Heart left ventricle (tissue), 16 donors: ENCODE measurements at regions not wholly inside any gene's neighbourhood (a gene's known extent, or its start where the extent isn't known, plus 50 kb on each side); places are given as distances from the start of the nearest gene placed in this dataset.

Experiments
- ATAC-seq, 4 donors: fragments of 200-7000 bp; cut with Tn5 transposase; one replicate each; pipeline ENCODE4 v1.9.1; 2020 to 2022; ENCODE audit warnings: moderate library complexity in 4 of 4, mild to moderate bottlenecking in 3 of 4, moderate number of reproducible peaks in 1 of 4
- DNase-seq, 5 donors: peaks; one replicate each; pipeline ENCODE4 v3.0.0-alpha.2; 2020
- H3K27ac ChIP-seq, 12 donors: fragments of 200-600 bp; sonication (generic) in 4 of 12; one replicate each; pipeline versions ENCODE4 v1.5.0 to v1.8.0; 2016 to 2022; ENCODE audit warnings: mild to moderate bottlenecking in 2 of 12
- H3K27me3 ChIP-seq, 9 donors: fragments of 200-600 bp; sonication (generic) in 2 of 9; one replicate each; pipeline versions ENCODE4 v1.5.1 to v1.8.0; 2016 to 2022; ENCODE audit warnings: mild to moderate bottlenecking in 3 of 9
- H3K36me3 ChIP-seq, 9 donors: fragments of 200-600 bp; sonication (generic) in 2 of 9; one replicate each; pipeline versions ENCODE4 v1.5.0 to v1.8.0; 2018 to 2022; ENCODE audit warnings: mild to moderate bottlenecking in 2 of 9
- H3K4me1 ChIP-seq, 12 donors: fragments of 200-600 bp; sonication (generic) in 4 of 12; one replicate each; pipeline versions ENCODE4 v1.5.0 to v1.8.0; 2016 to 2022; ENCODE audit warnings: mild to moderate bottlenecking in 3 of 12
- H3K4me3 ChIP-seq, 12 donors: fragments of 200-600 bp; sonication (generic) in 4 of 12; one replicate each; pipeline versions ENCODE4 v1.5.0 to v1.8.0; 2017 to 2022; ENCODE audit warnings: mild to moderate bottlenecking in 9 of 12, moderate library complexity in 4 of 12
- H3K9me3 ChIP-seq, 12 donors: fragments of 200-600 bp; sonication (generic) in 4 of 12; one replicate each; pipeline versions ENCODE4 v1.5.0 to v1.8.0; 2016 to 2022; ENCODE audit warnings: mild to moderate bottlenecking in 1 of 12
- POLR2A ChIP-seq, 2 donors: fragments of 450-650 bp; IDR thresholded peaks; one replicate each; pipeline ENCODE4 v1.6.1; 2017; ENCODE audit warnings: antibody characterized with exemption in 2 of 2, mild to moderate bottlenecking in 2 of 2, moderate library complexity in 2 of 2
- WGBS, 4 donors: extraction: QIAGEN DNeasy Blood & Tissue Kit in 2 of 4; methylation state at CpG; one replicate each; pipeline versions ENCODE4 v1.1.5 to v1.1.7; 2013 to 2018; 5-methylcytosine and 5-hydroxymethylcytosine counted together
- intact Hi-C, 10 donors: fragments of 100-400 bp; cut with DNase I; formaldehyde crosslinking; loops; one replicate each; pipeline versions ENCODE4 v1.11.1 to v1.14.2; 2022
- TF ChIP-seq, protein P1 (sequence below), 12 donors: fragments of 200-600 bp; sonication (generic) in 4 of 12; IDR thresholded peaks; one replicate each; pipeline versions ENCODE4 v1.5.0 to v1.8.0; 2018 to 2022; ENCODE audit warnings: antibody characterized with exemption in 12 of 12, mild to moderate bottlenecking in 5 of 12
- donor health status: ischemic (EF 13 %, LVEDD 7.1; RV severe dilation, severe dysfunction).
- donor health status: healthy with polysubstance abuse.
- donor health status: DM: no; HTN: yes; CAD: no.
- donor health status: DM: no; HTN: no; CAD: no.
- donor health status: ischemic (EF 25% LVEDD 6.9; RV normal size, moderate dysfunction).
- donor health status: ischemic (EF 25% LVEDD 5.7; RV mildly dilated, moderate dysfunction).
- donor health status: healthy.
- donor health status: DM: yes; HTN: yes; CAD: no.
- donor health status: ischemic (EF 35%, LVEDD 5.7; RV mildly dilated, moderate dysfunction).
- donor health status: nonischemic (EF 11% LVEDD 7.7; RV severe dilation, severe dysfunction).
- donor health status: DM: yes; HTN: yes; CAD: no.
- donor health status: PGD.
- donor health status: ischemic (EF 29% LVEDD 5.4; RV normal size, mild dysfunction).
- donor health status: nonischemic (EF 23%, LVEDD 6.1; RV moderate dilation, normal function).

DNA sequence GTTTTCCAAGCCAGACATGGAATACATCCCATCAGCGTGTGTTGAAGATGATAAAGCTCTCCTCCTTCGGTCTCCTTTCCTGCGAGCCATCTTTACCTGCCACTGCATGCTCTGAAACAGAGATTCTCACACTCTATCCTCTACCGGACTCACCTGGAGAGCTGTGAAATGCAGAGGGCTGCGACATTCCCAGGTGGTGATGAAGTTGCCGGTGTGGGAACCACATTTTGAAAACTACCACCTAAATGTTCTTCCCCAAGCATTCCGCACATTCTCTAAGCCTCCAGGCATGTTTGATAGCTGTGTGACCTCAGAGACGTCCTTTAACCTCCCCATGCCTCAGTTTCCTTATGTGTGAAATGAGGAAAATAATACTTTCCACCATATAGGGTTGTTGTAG, 226.2 kb upstream of the RAB6C start:
- Histone ChIP-seq H3K27me3 (peaks cover 0 to 3% (median 0%) of the 10 kb centered on the region in 9 donors), H3K9me3 (peaks cover 0 to 10% (median 0%) of the 10 kb centered on the region in 12 donors), H3K4me1 (no peaks in the 10 kb centered on the region), H3K36me3 (no peaks in the 10 kb centered on the region), H3K27ac (no peak overlapping the region), H3K4me3 (no peak overlapping the region)
- intact Hi-C loops: no loop called here
- TF ChIP-seq, protein P1, sequence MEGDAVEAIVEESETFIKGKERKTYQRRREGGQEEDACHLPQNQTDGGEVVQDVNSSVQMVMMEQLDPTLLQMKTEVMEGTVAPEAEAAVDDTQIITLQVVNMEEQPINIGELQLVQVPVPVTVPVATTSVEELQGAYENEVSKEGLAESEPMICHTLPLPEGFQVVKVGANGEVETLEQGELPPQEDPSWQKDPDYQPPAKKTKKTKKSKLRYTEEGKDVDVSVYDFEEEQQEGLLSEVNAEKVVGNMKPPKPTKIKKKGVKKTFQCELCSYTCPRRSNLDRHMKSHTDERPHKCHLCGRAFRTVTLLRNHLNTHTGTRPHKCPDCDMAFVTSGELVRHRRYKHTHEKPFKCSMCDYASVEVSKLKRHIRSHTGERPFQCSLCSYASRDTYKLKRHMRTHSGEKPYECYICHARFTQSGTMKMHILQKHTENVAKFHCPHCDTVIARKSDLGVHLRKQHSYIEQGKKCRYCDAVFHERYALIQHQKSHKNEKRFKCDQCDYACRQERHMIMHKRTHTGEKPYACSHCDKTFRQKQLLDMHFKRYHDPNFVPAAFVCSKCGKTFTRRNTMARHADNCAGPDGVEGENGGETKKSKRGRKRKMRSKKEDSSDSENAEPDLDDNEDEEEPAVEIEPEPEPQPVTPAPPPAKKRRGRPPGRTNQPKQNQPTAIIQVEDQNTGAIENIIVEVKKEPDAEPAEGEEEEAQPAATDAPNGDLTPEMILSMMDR (IDR thresholded peaks at IDR 0.05): no peak
- no peak for ATAC-seq
- DNase-seq: no peak
- WGBS, 4 donors: 72 to 85% (median 77%) methylated on average over 8 of the region's 8 CpGs

DNA sequence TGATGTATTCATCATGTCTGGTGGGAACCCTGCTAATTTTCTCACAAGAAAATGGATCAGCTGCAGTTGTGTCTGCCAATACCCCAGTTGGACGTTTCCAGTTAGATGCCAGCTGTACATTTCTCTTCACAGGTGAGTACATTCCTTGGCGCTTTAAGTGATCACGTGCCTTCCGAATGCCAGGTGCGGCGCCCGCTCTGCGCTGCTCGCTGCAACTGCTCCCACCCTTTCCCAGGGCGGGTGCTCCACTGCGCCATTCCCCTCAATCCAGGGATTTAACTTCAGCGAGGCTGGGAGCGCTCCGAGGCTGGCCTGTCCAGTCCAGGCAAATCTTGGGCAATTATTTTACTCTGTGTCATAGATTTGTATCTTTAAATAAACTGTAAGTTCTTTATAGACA, 225.0 kb upstream of the RAB6C start:
- DNase-seq (no peak), ATAC-seq (no peak)
- TF ChIP-seq POLR2A (IDR thresholded peaks at IDR 0.05): no peak
- TF ChIP-seq, protein P1 (IDR thresholded peaks at IDR 0.05): no peak
- 92 to 95% (median 94%) methylated on average over 14 of the region's 14 CpGs for WGBS, 4 donors
- H3K27ac ChIP-seq: no peak overlapping the region
- intact Hi-C loops: no loop called here
- peaks cover 0 to 10% (median 0%) of the 10 kb centered on the region in 12 donors for H3K9me3 ChIP-seq
- H3K27me3 ChIP-seq: peaks cover 0 to 3% (median 0%) of the 10 kb centered on the region in 9 donors
- no peak overlapping the region for H3K4me3 ChIP-seq
- H3K36me3 ChIP-seq: no peaks in the 10 kb centered on the region
- no peaks in the 10 kb centered on the region for H3K4me1 ChIP-seq

DNA sequence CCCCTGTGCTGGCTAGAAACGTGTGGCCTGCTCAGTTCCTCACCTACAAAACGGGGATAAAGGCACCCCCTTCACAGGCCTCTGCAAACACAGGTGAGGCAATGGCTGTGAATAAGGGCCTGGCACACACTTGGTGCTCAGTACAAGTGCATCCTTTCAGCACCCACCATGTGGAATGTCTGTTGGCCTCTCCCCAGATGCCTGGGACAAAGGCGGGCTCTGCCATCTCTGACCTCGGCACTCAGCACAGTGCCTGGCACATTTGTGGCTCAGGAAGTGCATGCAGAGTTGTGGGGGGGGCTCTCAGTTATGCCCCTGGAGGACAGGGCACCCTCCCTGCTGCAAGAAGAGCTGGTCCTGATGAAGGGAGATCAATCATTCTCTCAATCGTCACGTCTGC, 224.6 kb upstream of the RAB6C start:
- ATAC-seq: no peak
- peaks cover 0 to 9% (median 0%) of the 10 kb centered on the region in 12 donors for H3K9me3 ChIP-seq
- no peaks in the 10 kb centered on the region for H3K4me1 ChIP-seq
- H3K4me3 ChIP-seq: no peak overlapping the region
- intact Hi-C loops: no loop called here
- no peaks in the 10 kb centered on the region for H3K36me3 ChIP-seq
- TF ChIP-seq POLR2A (IDR thresholded peaks at IDR 0.05): no peak
- TF ChIP-seq, protein P1 (IDR thresholded peaks at IDR 0.05): no peak
- no peak for DNase-seq
- 72 to 80% (median 76%) methylated on average over 4 to 6 of the region's 6 CpGs for WGBS, 4 donors
- peaks cover 0 to 3% (median 0%) of the 10 kb centered on the region in 9 donors for H3K27me3 ChIP-seq
- no peak overlapping the region for H3K27ac ChIP-seq

DNA sequence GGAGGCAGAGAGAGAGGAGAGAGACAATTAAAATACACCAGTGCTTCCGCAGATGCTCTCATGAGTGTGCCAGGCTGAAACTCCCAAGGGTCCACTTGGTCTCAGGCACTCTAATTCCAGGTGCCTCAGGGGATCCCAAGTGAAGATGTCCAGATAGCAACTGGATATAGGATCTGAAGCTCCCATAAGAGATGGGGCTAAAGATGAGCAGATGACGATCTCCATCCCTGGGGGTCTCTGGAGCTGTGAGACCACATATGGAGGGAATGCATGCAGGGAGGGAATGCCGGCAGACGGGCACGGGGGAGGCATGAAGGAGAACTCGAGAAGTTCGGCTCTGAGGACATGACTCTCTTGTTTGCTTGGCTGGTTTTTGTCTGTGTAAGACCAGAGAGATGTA, 223.7 kb upstream of the RAB6C start:
- intact Hi-C loops: no loop called here
- WGBS, 4 donors: 85 to 90% (median 90%) methylated on average over 7 of the region's 7 CpGs
- ATAC-seq (no peak), DNase-seq (no peak)
- Histone ChIP-seq H3K36me3 (no peaks in the 10 kb centered on the region), H3K4me1 (no peaks in the 10 kb centered on the region), H3K4me3 (no peak overlapping the region), H3K27me3 (peaks cover 0 to 3% (median 0%) of the 10 kb centered on the region in 9 donors), H3K27ac (no peak overlapping the region), H3K9me3 (no peaks in the 10 kb centered on the region)
- TF ChIP-seq POLR2A (IDR thresholded peaks at IDR 0.05): no peak
- TF ChIP-seq, protein P1 (IDR thresholded peaks at IDR 0.05): no peak
